ENCODE measurements at regions not wholly inside any gene's neighbourhood (a gene's known extent, or its start where the extent isn't known, plus 50 kb on each side); places are given as distances from the start of the nearest gene placed in this dataset.

GRCh38 chr15:38066612-38067011 is 132.2 kb downstream of the TMCO5A start:
- Histone ChIP-seq H3K23ac (ENCODE audit: low read length) (no peak overlapping the region), H3K4ac (ENCODE audit: low read depth, low read length) (no peak overlapping the region), H3K27ac (ENCODE audit: low read depth, low read length) (no peak overlapping the region), H3K4me1 (ENCODE audit: control insufficient read depth, low read depth, low read length) (no peaks in the 10 kb centered on the region), H2BK120ac (ENCODE audit: low read depth, low read length) (no peak overlapping the region), H3K18ac (ENCODE audit: low read length) (no peak overlapping the region), H3K36me3 (ENCODE audit: control insufficient read depth, insufficient read depth, low read length) (no peaks in the 10 kb centered on the region), H2AK5ac (ENCODE audit: low read length) (no peak overlapping the region), H2BK5ac (ENCODE audit: low read length) (no peak overlapping the region), H3K56ac (ENCODE audit: low read length) (no peak overlapping the region), H3K79me1 (ENCODE audit: low read length) (no peaks in the 10 kb centered on the region), H4K5ac (ENCODE audit: low read length) (no peak overlapping the region), H3K9ac (ENCODE audit: low read length) (no peak overlapping the region), H3K79me2 (ENCODE audit: control insufficient read depth, insufficient read depth, low read length) (no peaks in the 10 kb centered on the region), H4K8ac (ENCODE audit: low read depth, low read length) (no peak overlapping the region), H2BK15ac (replicated peaks; ENCODE audit: low read depth) (no peak overlapping the region), H3K4me2 (ENCODE audit: low read length) (no peak overlapping the region), H3K4me3 (ENCODE audit: low read length) (no peak overlapping the region), H3K27me3 (ENCODE audit: insufficient read depth, low read length, poor library complexity) (no peaks in the 10 kb centered on the region)
- WGBS (ENCODE audit: extremely low coverage, insufficient coverage, low lambda C conversion rate), result no CpG with 5 or more reads among the region's 3 CpGs
- DNase-seq, result peak; percentile 59

GRCh38 chr15:38068626-38069391 is 134.4 kb downstream of the TMCO5A start:
- no peak overlapping the region for H3K23ac ChIP-seq (ENCODE audit: low read length)
- H2BK120ac ChIP-seq (ENCODE audit: low read depth, low read length), result no peak overlapping the region
- H3K18ac ChIP-seq (ENCODE audit: low read length), result no peak overlapping the region
- H2BK5ac ChIP-seq (ENCODE audit: low read length), result no peak overlapping the region
- no peak overlapping the region for H3K9ac ChIP-seq (ENCODE audit: low read length)
- peaks cover 4% of the 10 kb centered on the region for H3K4me1 ChIP-seq (ENCODE audit: control insufficient read depth, low read depth, low read length)
- no peaks in the 10 kb centered on the region for H3K79me1 ChIP-seq (ENCODE audit: low read length)
- no peak overlapping the region for H4K5ac ChIP-seq (ENCODE audit: low read length)
- no peaks in the 10 kb centered on the region for H3K79me2 ChIP-seq (ENCODE audit: control insufficient read depth, insufficient read depth, low read length)
- H3K27ac ChIP-seq (ENCODE audit: low read depth, low read length), result no peak overlapping the region
- H3K27me3 ChIP-seq (ENCODE audit: insufficient read depth, low read length, poor library complexity), result no peaks in the 10 kb centered on the region
- H3K4ac ChIP-seq (ENCODE audit: low read depth, low read length), result peak overlapping the region; percentile 52
- H3K4me3 ChIP-seq (ENCODE audit: low read length), result no peak overlapping the region
- no peak overlapping the region for H3K56ac ChIP-seq (ENCODE audit: low read length)
- no peak overlapping the region for H3K4me2 ChIP-seq (ENCODE audit: low read length)
- no peak overlapping the region for H2BK15ac ChIP-seq (replicated peaks; ENCODE audit: low read depth)
- H2AK5ac ChIP-seq (ENCODE audit: low read length), result no peak overlapping the region
- no peaks in the 10 kb centered on the region for H3K36me3 ChIP-seq (ENCODE audit: control insufficient read depth, insufficient read depth, low read length)
- no peak overlapping the region for H4K8ac ChIP-seq (ENCODE audit: low read depth, low read length)
- WGBS (ENCODE audit: extremely low coverage, insufficient coverage, low lambda C conversion rate), result no CpG with 5 or more reads among the region's 7 CpGs
- DNase-seq, result no peak

- no peak overlapping the region for H3K56ac ChIP-seq (ENCODE audit: low read length)
- H3K79me2 ChIP-seq (ENCODE audit: control insufficient read depth, insufficient read depth, low read length), result no peaks in the 10 kb centered on the region
- H2BK120ac ChIP-seq (ENCODE audit: low read depth, low read length), result no peak overlapping the region
- no peaks in the 10 kb centered on the region for H3K36me3 ChIP-seq (ENCODE audit: control insufficient read depth, insufficient read depth, low read length)
- H2AK5ac ChIP-seq (ENCODE audit: low read length), result no peak overlapping the region
- WGBS (ENCODE audit: extremely low coverage, insufficient coverage, low lambda C conversion rate), result no CpG with 5 or more reads among the region's 3 CpGs
- peaks cover 4% of the 10 kb centered on the region for H3K4me1 ChIP-seq (ENCODE audit: control insufficient read depth, low read depth, low read length)
- H3K18ac ChIP-seq (ENCODE audit: low read length), result peak overlapping the region; percentile 14
- H4K5ac ChIP-seq (ENCODE audit: low read length), result no peak overlapping the region
- H2BK5ac ChIP-seq (ENCODE audit: low read length), result no peak overlapping the region
- H3K4me2 ChIP-seq (ENCODE audit: low read length), result no peak overlapping the region
- no peak overlapping the region for H3K9ac ChIP-seq (ENCODE audit: low read length)
- H3K4ac ChIP-seq (ENCODE audit: low read depth, low read length), result peak overlapping the region; percentile 16
- no peak overlapping the region for H3K4me3 ChIP-seq (ENCODE audit: low read length)
- no peak for DNase-seq
- no peak overlapping the region for H3K27ac ChIP-seq (ENCODE audit: low read depth, low read length)
- H2BK15ac ChIP-seq (replicated peaks; ENCODE audit: low read depth), result no peak overlapping the region
- H3K27me3 ChIP-seq (ENCODE audit: insufficient read depth, low read length, poor library complexity), result no peaks in the 10 kb centered on the region
- no peaks in the 10 kb centered on the region for H3K79me1 ChIP-seq (ENCODE audit: low read length)
- no peak overlapping the region for H3K23ac ChIP-seq (ENCODE audit: low read length)
- no peak overlapping the region for H4K8ac ChIP-seq (ENCODE audit: low read depth, low read length)
Measured at GRCh38 chr15:38069511-38070011, 135.1 kb downstream of the TMCO5A start.

- Histone ChIP-seq H3K36me3 (ENCODE audit: control insufficient read depth, insufficient read depth, low read length) (no peaks in the 10 kb centered on the region), H3K4me3 (ENCODE audit: low read length) (no peak overlapping the region), H3K4me1 (ENCODE audit: control insufficient read depth, low read depth, low read length) (peaks cover 7% of the 10 kb centered on the region), H3K9ac (ENCODE audit: low read length) (no peak overlapping the region), H3K79me2 (ENCODE audit: control insufficient read depth, insufficient read depth, low read length) (no peaks in the 10 kb centered on the region), H2AK5ac (ENCODE audit: low read length) (no peak overlapping the region), H2BK120ac (ENCODE audit: low read depth, low read length) (no peak overlapping the region), H3K23ac (ENCODE audit: low read length) (no peak overlapping the region), H3K4ac (ENCODE audit: low read depth, low read length) (no peak overlapping the region), H3K56ac (ENCODE audit: low read length) (no peak overlapping the region), H4K5ac (ENCODE audit: low read length) (no peak overlapping the region), H3K4me2 (ENCODE audit: low read length) (no peak overlapping the region), H3K27me3 (ENCODE audit: insufficient read depth, low read length, poor library complexity) (no peaks in the 10 kb centered on the region), H2BK5ac (ENCODE audit: low read length) (no peak overlapping the region), H2BK15ac (replicated peaks; ENCODE audit: low read depth) (no peak overlapping the region), H3K18ac (ENCODE audit: low read length) (no peak overlapping the region), H4K8ac (ENCODE audit: low read depth, low read length) (no peak overlapping the region), H3K79me1 (ENCODE audit: low read length) (no peaks in the 10 kb centered on the region), H3K27ac (ENCODE audit: low read depth, low read length) (no peak overlapping the region)
- DNase-seq, result no peak
- WGBS (ENCODE audit: extremely low coverage, insufficient coverage, low lambda C conversion rate), result no CpG with 5 or more reads among the region's 4 CpGs
Measured at GRCh38 chr15:38070778-38071177, 136.3 kb downstream of the TMCO5A start.

GRCh38 chr15:38071211-38071972 is 137.0 kb downstream of the TMCO5A start:
- no peak overlapping the region for H2BK5ac ChIP-seq (ENCODE audit: low read length)
- DNase-seq, result no peak
- H3K18ac ChIP-seq (ENCODE audit: low read length), result no peak overlapping the region
- H4K8ac ChIP-seq (ENCODE audit: low read depth, low read length), result no peak overlapping the region
- H3K4me3 ChIP-seq (ENCODE audit: low read length), result no peak overlapping the region
- no CpG with 5 or more reads among the region's 11 CpGs for WGBS (ENCODE audit: extremely low coverage, insufficient coverage, low lambda C conversion rate)
- H2AK5ac ChIP-seq (ENCODE audit: low read length), result no peak overlapping the region
- H3K4ac ChIP-seq (ENCODE audit: low read depth, low read length), result no peak overlapping the region
- no peaks in the 10 kb centered on the region for H3K36me3 ChIP-seq (ENCODE audit: control insufficient read depth, insufficient read depth, low read length)
- no peak overlapping the region for H3K27ac ChIP-seq (ENCODE audit: low read depth, low read length)
- no peak overlapping the region for H3K9ac ChIP-seq (ENCODE audit: low read length)
- H2BK15ac ChIP-seq (replicated peaks; ENCODE audit: low read depth), result no peak overlapping the region
- H3K4me1 ChIP-seq (ENCODE audit: control insufficient read depth, low read depth, low read length), result peaks cover 7% of the 10 kb centered on the region
- H3K79me1 ChIP-seq (ENCODE audit: low read length), result no peaks in the 10 kb centered on the region
- peak overlapping the region; percentile 6 for H3K56ac ChIP-seq (ENCODE audit: low read length)
- no peaks in the 10 kb centered on the region for H3K79me2 ChIP-seq (ENCODE audit: control insufficient read depth, insufficient read depth, low read length)
- H4K5ac ChIP-seq (ENCODE audit: low read length), result no peak overlapping the region
- no peak overlapping the region for H2BK120ac ChIP-seq (ENCODE audit: low read depth, low read length)
- H3K4me2 ChIP-seq (ENCODE audit: low read length), result no peak overlapping the region
- H3K23ac ChIP-seq (ENCODE audit: low read length), result no peak overlapping the region
- no peaks in the 10 kb centered on the region for H3K27me3 ChIP-seq (ENCODE audit: insufficient read depth, low read length, poor library complexity)

Measured in mesendoderm (in vitro differentiated cells).